Fibroblast of villous mesenchyme (primary cell): ENCODE measurements at regions not wholly inside any gene's neighbourhood (a gene's known extent, or its start where the extent isn't known, plus 50 kb on each side); places are given as distances from the start of the nearest gene placed in this dataset.
"Not testable (repeated sequence)": the region's sequence is repeated elsewhere in the genome, so short reads cannot be mapped to it uniquely, and the experiment has no call there.

Experiments used
- DNase-seq: peaks from one replicate; pipeline ENCODE4 v3.0.0-alpha.2; 2010; ENCODE audit warnings: low read depth
- H3K4me3 ChIP-seq: 2 replicates; pipeline ENCODE4 v1.5.1; 2011; ENCODE audit warnings: low read depth, mild to moderate bottlenecking, low read length
- CTCF ChIP-seq: IDR thresholded peaks from 2 replicates; pipeline ENCODE4 v1.5.1; 2012; ENCODE audit warnings: low read depth, mild to moderate bottlenecking, low read length; ENCODE audit not compliant: insufficient read depth

- H3K4me3 ChIP-seq: no peak overlapping the region
- no peak for TF ChIP-seq CTCF
- no peak for DNase-seq
These were observed 936.0 kb downstream of the TRIB2 start for GRCh38 chr2:13652531-13653313.

- no peak for TF ChIP-seq CTCF
- no peak for DNase-seq
- no peak overlapping the region for H3K4me3 ChIP-seq
These were observed 937.7 kb downstream of the TRIB2 start for GRCh38 chr2:13654416-13654815.

GRCh38 chr2:13660231-13660630, 943.5 kb downstream of the TRIB2 start:
- no peak for DNase-seq
- no peak for TF ChIP-seq CTCF
- no peak overlapping the region for H3K4me3 ChIP-seq

- TF ChIP-seq CTCF: no peak
- no peak for DNase-seq
- H3K4me3 ChIP-seq: no peak overlapping the region
These were observed 945.3 kb downstream of the TRIB2 start for GRCh38 chr2:13662055-13662454.

GRCh38 chr2:13666582-13667414, 950.1 kb downstream of the TRIB2 start:
- no peak overlapping the region for H3K4me3 ChIP-seq
- DNase-seq: no peak
- no peak for TF ChIP-seq CTCF

- TF ChIP-seq CTCF: no peak
- no peak overlapping the region for H3K4me3 ChIP-seq
- no peak for DNase-seq
These were observed 950.6 kb downstream of the TRIB2 start for GRCh38 chr2:13667415-13667757.

- no peak overlapping the region for H3K4me3 ChIP-seq
- TF ChIP-seq CTCF: no peak
- no peak for DNase-seq
These were observed 952.9 kb downstream of the TRIB2 start for GRCh38 chr2:13669607-13670006.

- H3K4me3 ChIP-seq, DNase-seq: not testable (repeated sequence)
These were observed 957.1 kb downstream of the TRIB2 start for GRCh38 chr2:13673821-13674220.
